Karpas-422 (cell line): ENCODE measurements at regions not wholly inside any gene's neighbourhood (a gene's known extent, or its start where the extent isn't known, plus 50 kb on each side); places are given as distances from the start of the nearest gene placed in this dataset.

Experiments used
- DNase-seq: peaks from one replicate; pipeline ENCODE4 v3.0.0-alpha.2; 2015
- H2AFZ ChIP-seq: fragments of 200-600 bp; sonication (generic); 2 replicates; pipeline ENCODE4 v1.6.1; 2014; ENCODE audit warnings: antibody characterized with exemption, low read length, mixed read lengths
- H3K27ac ChIP-seq: fragments of 200-600 bp; sonication (generic); 2 replicates; pipeline ENCODE4 v1.5.1; 2014; ENCODE audit warnings: mild to moderate bottlenecking, low read length, moderate library complexity
- H3K27me3 ChIP-seq: fragments of 200-600 bp; sonication (generic); 2 replicates; pipeline ENCODE4 v1.6.1; 2014; ENCODE audit warnings: low read length, mixed read lengths
- H3K36me3 ChIP-seq: fragments of 200-600 bp; sonication (generic); 2 replicates; pipeline ENCODE4 v1.6.1; 2014; ENCODE audit warnings: low read length, mixed read lengths; ENCODE audit not compliant: insufficient read depth
- H3K4me1 ChIP-seq: fragments of 200-600 bp; sonication (generic); 2 replicates; pipeline ENCODE4 v1.6.1; 2014; ENCODE audit warnings: mild to moderate bottlenecking, low read length, mixed read lengths
- H3K4me2 ChIP-seq: fragments of 200-600 bp; sonication (generic); 2 replicates; pipeline ENCODE4 v1.6.1; 2014; ENCODE audit warnings: low read length, low read depth, mild to moderate bottlenecking; ENCODE audit not compliant: poor library complexity, severe bottlenecking
- H3K4me3 ChIP-seq: fragments of 200-600 bp; sonication (generic); 2 replicates; pipeline ENCODE4 v1.5.1; 2014; ENCODE audit warnings: mild to moderate bottlenecking, antibody characterized with exemption, low read length, mixed read lengths
- H3K79me2 ChIP-seq: fragments of 200-600 bp; sonication (generic); 2 replicates; pipeline ENCODE4 v1.6.1; 2014; ENCODE audit warnings: mild to moderate bottlenecking, low read length, mixed read lengths
- H3K9ac ChIP-seq: fragments of 200-600 bp; sonication (generic); 2 replicates; pipeline ENCODE4 v1.6.0; 2014; ENCODE audit warnings: low read length
- H3K9me2 ChIP-seq: fragments of 200-600 bp; sonication (generic), shearing (Covaris generic); replicated peaks from 2 replicates; pipeline ENCODE4 v1.6.0; 2014; ENCODE audit warnings: mild to moderate bottlenecking, low read length, moderate library complexity; ENCODE audit not compliant: insufficient read depth
- H3K9me3 ChIP-seq: fragments of 300-700, 200-600 bp; sonication (generic); 2 replicates; pipeline ENCODE4 v1.6.1; 2014; ENCODE audit warnings: low read length, mixed read lengths
- H4K20me1 ChIP-seq: fragments of 200-600 bp; sonication (generic); 2 replicates; pipeline ENCODE4 v1.6.1; 2014; ENCODE audit warnings: mild to moderate bottlenecking, antibody characterized with exemption, low read length, low read depth; ENCODE audit not compliant: insufficient read depth

GRCh38 chr13:69213396-69213795 is 894.2 kb upstream of the ATXN8OS start:
- Histone ChIP-seq H3K36me3 (no peaks in the 10 kb centered on the region), H4K20me1 (no peaks in the 10 kb centered on the region), H3K27me3 (no peaks in the 10 kb centered on the region), H3K4me1 (no peaks in the 10 kb centered on the region), H3K9ac (no peak overlapping the region), H3K4me2 (no peak overlapping the region), H3K79me2 (no peaks in the 10 kb centered on the region), H3K9me3 (no peaks in the 10 kb centered on the region), H3K4me3 (no peak overlapping the region), H3K9me2 (no peaks in the 10 kb centered on the region), H2AFZ (no peak overlapping the region), H3K27ac (no peak overlapping the region)
- no peak for DNase-seq

- Histone ChIP-seq H3K4me1 (no peaks in the 10 kb centered on the region; the same call in 1 of the 2 replicates), H2AFZ (peak overlapping the region; percentile 11; the same call in 1 of the 2 replicates), H3K4me3 (no peak overlapping the region), H3K9ac (no peak overlapping the region), H4K20me1 (no peaks in the 10 kb centered on the region), H3K36me3 (no peaks in the 10 kb centered on the region), H3K9me2 (no peaks in the 10 kb centered on the region), H3K79me2 (no peaks in the 10 kb centered on the region), H3K4me2 (no peak overlapping the region), H3K27me3 (no peaks in the 10 kb centered on the region), H3K27ac (no peak overlapping the region), H3K9me3 (no peaks in the 10 kb centered on the region)
- no peak for DNase-seq
Observed at GRCh38 chr13:69204620-69205019, 903.0 kb upstream of the ATXN8OS start.

DNA sequence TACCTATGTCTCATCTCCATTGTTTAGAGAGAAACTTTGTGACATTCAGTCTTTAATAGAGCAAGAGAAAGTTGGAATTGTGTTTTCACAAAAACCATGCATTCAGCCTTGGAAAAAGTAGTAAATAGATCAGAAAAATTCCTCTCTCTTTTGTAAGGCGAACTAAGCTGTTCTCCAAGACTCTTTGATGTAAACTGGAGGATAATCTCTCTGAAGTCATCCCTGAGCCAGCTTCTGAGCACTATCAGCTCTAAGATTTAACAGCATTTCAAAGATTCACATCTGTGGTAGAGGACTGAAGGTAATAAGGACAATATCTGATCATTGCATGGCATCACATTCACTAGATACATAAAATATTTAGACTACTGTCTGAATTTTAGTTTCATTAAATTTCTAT is 904.6 kb upstream of the ATXN8OS start:
- Histone ChIP-seq H3K4me3 (no peak overlapping the region), H3K9me3 (no peaks in the 10 kb centered on the region), H3K79me2 (no peaks in the 10 kb centered on the region), H3K27me3 (no peaks in the 10 kb centered on the region), H4K20me1 (no peaks in the 10 kb centered on the region), H3K4me1 (no peaks in the 10 kb centered on the region; the same call in 1 of the 2 replicates), H3K27ac (no peak overlapping the region), H3K9ac (no peak overlapping the region), H3K36me3 (no peaks in the 10 kb centered on the region), H3K9me2 (no peaks in the 10 kb centered on the region), H3K4me2 (no peak overlapping the region), H2AFZ (peak overlapping the region; percentile 96)
- no peak for DNase-seq

DNA sequence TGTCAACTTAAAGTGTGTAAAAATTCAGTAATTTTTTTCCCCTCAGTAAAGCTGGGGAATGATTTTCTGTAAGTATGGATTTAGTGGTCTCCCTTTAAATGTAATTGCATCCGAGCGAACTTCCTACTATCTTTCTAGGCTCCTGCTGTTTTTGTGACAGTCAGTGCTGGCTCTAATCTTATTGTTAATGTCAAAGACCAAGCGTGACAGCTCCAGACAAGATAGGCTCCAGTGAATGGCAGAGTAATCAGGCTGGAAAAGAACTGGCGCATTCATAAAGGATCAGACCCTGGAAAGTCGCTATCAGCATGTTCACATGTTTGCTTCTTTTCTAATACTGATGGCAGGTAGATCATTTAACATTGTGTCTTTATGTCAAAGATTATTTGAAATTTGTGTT is 908.0 kb upstream of the ATXN8OS start:
- H3K27me3 ChIP-seq: no peaks in the 10 kb centered on the region
- H3K4me1 ChIP-seq: no peaks in the 10 kb centered on the region; the same call in 1 of the 2 replicates
- no peak overlapping the region for H3K4me2 ChIP-seq
- H3K79me2 ChIP-seq: no peaks in the 10 kb centered on the region
- no peak overlapping the region for H3K4me3 ChIP-seq
- no peaks in the 10 kb centered on the region for H3K9me2 ChIP-seq
- H3K27ac ChIP-seq: no peak overlapping the region
- peak overlapping the region; percentile 15 for H2AFZ ChIP-seq
- no peak overlapping the region for H3K9ac ChIP-seq
- H3K36me3 ChIP-seq: no peaks in the 10 kb centered on the region
- DNase-seq: no peak
- no peaks in the 10 kb centered on the region for H4K20me1 ChIP-seq
- H3K9me3 ChIP-seq: no peaks in the 10 kb centered on the region

GRCh38 chr13:69198706-69199105 is 908.9 kb upstream of the ATXN8OS start:
- Histone ChIP-seq H4K20me1 (no peaks in the 10 kb centered on the region), H3K9me3 (no peaks in the 10 kb centered on the region), H3K9ac (no peak overlapping the region), H3K27ac (no peak overlapping the region), H3K4me1 (no peaks in the 10 kb centered on the region; the same call in 1 of the 2 replicates), H3K9me2 (no peaks in the 10 kb centered on the region), H3K4me3 (no peak overlapping the region), H3K4me2 (no peak overlapping the region), H3K79me2 (no peaks in the 10 kb centered on the region), H2AFZ (peak overlapping the region; percentile 86; the same call in 1 of the 2 replicates), H3K27me3 (no peaks in the 10 kb centered on the region), H3K36me3 (no peaks in the 10 kb centered on the region)
- no peak for DNase-seq

DNA sequence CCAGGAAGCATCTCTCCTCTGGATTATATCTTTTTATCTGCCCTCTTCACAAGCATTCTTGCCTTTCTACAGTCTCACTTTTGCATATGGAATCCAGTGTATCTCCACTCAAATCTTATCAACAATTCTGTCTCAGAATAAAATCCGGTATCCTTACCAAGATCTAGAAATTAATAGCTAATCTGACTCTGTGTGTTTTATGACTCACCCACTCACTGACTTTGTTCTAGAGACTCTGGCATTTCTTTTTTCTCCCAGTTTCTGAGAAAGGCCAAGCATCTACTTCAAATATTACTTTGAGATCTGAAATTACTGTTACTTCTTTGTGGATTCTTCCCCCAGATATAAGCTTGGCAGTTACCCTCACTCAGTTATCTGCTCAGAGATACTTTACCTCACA is 913.5 kb upstream of the ATXN8OS start:
- no peaks in the 10 kb centered on the region for H3K9me3 ChIP-seq
- H3K4me2 ChIP-seq: no peak overlapping the region
- H3K4me1 ChIP-seq: no peaks in the 10 kb centered on the region
- H2AFZ ChIP-seq: peak overlapping the region; percentile 86
- H3K9me2 ChIP-seq: no peaks in the 10 kb centered on the region
- no peaks in the 10 kb centered on the region for H4K20me1 ChIP-seq
- no peak overlapping the region for H3K4me3 ChIP-seq
- DNase-seq: no peak
- H3K36me3 ChIP-seq: no peaks in the 10 kb centered on the region
- no peaks in the 10 kb centered on the region for H3K79me2 ChIP-seq
- H3K27ac ChIP-seq: no peak overlapping the region
- no peaks in the 10 kb centered on the region for H3K27me3 ChIP-seq
- H3K9ac ChIP-seq: no peak overlapping the region

GRCh38 chr13:69180034-69180433 is 927.6 kb upstream of the ATXN8OS start:
- no peak overlapping the region for H3K4me2 ChIP-seq
- no peaks in the 10 kb centered on the region for H3K36me3 ChIP-seq
- H3K27ac ChIP-seq: no peak overlapping the region
- no peak overlapping the region for H3K9ac ChIP-seq
- H3K27me3 ChIP-seq: no peaks in the 10 kb centered on the region
- H3K9me3 ChIP-seq: no peaks in the 10 kb centered on the region
- H3K4me1 ChIP-seq: no peaks in the 10 kb centered on the region; the same call in 1 of the 2 replicates
- H3K79me2 ChIP-seq: no peaks in the 10 kb centered on the region
- no peak for DNase-seq
- H2AFZ ChIP-seq: peak overlapping the region; percentile 84
- no peaks in the 10 kb centered on the region for H4K20me1 ChIP-seq
- no peaks in the 10 kb centered on the region for H3K9me2 ChIP-seq
- H3K4me3 ChIP-seq: no peak overlapping the region

DNA sequence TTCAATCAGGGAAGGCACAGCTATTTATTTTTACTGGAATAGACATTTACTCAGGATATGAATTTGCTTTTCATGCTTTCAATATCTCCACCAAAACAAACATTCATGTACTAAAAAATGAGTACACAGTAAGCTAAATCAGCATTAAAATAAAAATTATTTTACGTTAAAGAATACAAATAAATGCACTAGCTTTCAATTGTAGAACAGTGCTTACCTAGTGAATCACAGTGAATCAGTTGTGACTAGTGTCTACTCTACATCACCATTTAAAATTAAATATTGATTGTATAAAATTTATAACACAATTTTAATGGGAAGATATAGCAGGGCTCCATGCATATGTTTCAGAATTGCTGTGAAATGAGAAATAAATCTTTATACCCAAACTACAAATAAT is 929.6 kb upstream of the ATXN8OS start:
- Histone ChIP-seq H3K36me3 (no peaks in the 10 kb centered on the region), H3K9me2 (no peaks in the 10 kb centered on the region), H3K9ac (no peak overlapping the region), H3K4me3 (no peak overlapping the region), H3K79me2 (no peaks in the 10 kb centered on the region), H3K4me2 (no peak overlapping the region), H3K27ac (no peak overlapping the region), H2AFZ (peak overlapping the region; percentile 73), H3K4me1 (no peaks in the 10 kb centered on the region; the same call in 1 of the 2 replicates), H3K27me3 (no peaks in the 10 kb centered on the region), H4K20me1 (no peaks in the 10 kb centered on the region), H3K9me3 (no peaks in the 10 kb centered on the region)
- no peak for DNase-seq

- no peak for DNase-seq
- no peaks in the 10 kb centered on the region for H3K9me3 ChIP-seq
- H3K9ac ChIP-seq: 0 out of 2 replicates have a peak overlapping the region, but pooled peaks have one; percentile 6
- H3K9me2 ChIP-seq: no peaks in the 10 kb centered on the region
- H3K4me3 ChIP-seq: no peak overlapping the region
- no peaks in the 10 kb centered on the region for H3K79me2 ChIP-seq
- H2AFZ ChIP-seq: peak overlapping the region; percentile 90
- H3K4me2 ChIP-seq: peak overlapping the region; percentile 4
- H3K27me3 ChIP-seq: no peaks in the 10 kb centered on the region
- H3K27ac ChIP-seq: no peak overlapping the region
- no peaks in the 10 kb centered on the region for H3K36me3 ChIP-seq
- H4K20me1 ChIP-seq: no peaks in the 10 kb centered on the region
- H3K4me1 ChIP-seq: peaks cover 5% of the 10 kb centered on the region
Observed at GRCh38 chr13:69168436-69168835, 939.2 kb upstream of the ATXN8OS start.
